Left ventricle myocardium inferior (tissue), 1 donor: ENCODE measurements at regions not wholly inside any gene's neighbourhood (a gene's known extent, or its start where the extent isn't known, plus 50 kb on each side); places are given as distances from the start of the nearest gene placed in this dataset.

Experiments
- DNase-seq: peaks from one replicate; pipeline ENCODE4 v3.0.0-alpha.2; 2020
- H3K27ac ChIP-seq: fragments of 200-600 bp; replicated peaks from 2 replicates; pipeline ENCODE4 v1.8.0; 2021
- H3K27me3 ChIP-seq: fragments of 200-600 bp; 2 replicates; pipeline ENCODE4 v1.8.0; 2021; ENCODE audit warnings: low read depth
- H3K36me3 ChIP-seq: fragments of 200-600 bp; 2 replicates; pipeline ENCODE4 v1.8.0; 2021
- H3K4me1 ChIP-seq: fragments of 200-600 bp; 2 replicates; pipeline ENCODE4 v1.8.0; 2021
- H3K4me3 ChIP-seq: fragments of 200-600 bp; 2 replicates; pipeline ENCODE4 v1.8.0; 2021; ENCODE audit warnings: mild to moderate bottlenecking, moderate library complexity
- H3K9me3 ChIP-seq: fragments of 200-600 bp; replicated peaks from 2 replicates; pipeline ENCODE4 v1.8.0; 2021
- intact Hi-C: fragments of 100-400 bp; cut with micrococcal nuclease; formaldehyde crosslinking; loops from one replicate; pipeline ENCODE4 v1.11.0; 2022
- TF ChIP-seq, protein P1 (sequence below): fragments of 200-600 bp; IDR thresholded peaks from 2 replicates; pipeline ENCODE4 v1.8.0; 2021; ENCODE audit warnings: antibody characterized with exemption, mild to moderate bottlenecking, borderline replicate concordance
- donor health status: DM: no; HTN: yes; CAD: no; lungs with severe emphysema.

- H3K9me3 ChIP-seq = no peaks in the 10 kb centered on the region
- TF ChIP-seq, protein P1, sequence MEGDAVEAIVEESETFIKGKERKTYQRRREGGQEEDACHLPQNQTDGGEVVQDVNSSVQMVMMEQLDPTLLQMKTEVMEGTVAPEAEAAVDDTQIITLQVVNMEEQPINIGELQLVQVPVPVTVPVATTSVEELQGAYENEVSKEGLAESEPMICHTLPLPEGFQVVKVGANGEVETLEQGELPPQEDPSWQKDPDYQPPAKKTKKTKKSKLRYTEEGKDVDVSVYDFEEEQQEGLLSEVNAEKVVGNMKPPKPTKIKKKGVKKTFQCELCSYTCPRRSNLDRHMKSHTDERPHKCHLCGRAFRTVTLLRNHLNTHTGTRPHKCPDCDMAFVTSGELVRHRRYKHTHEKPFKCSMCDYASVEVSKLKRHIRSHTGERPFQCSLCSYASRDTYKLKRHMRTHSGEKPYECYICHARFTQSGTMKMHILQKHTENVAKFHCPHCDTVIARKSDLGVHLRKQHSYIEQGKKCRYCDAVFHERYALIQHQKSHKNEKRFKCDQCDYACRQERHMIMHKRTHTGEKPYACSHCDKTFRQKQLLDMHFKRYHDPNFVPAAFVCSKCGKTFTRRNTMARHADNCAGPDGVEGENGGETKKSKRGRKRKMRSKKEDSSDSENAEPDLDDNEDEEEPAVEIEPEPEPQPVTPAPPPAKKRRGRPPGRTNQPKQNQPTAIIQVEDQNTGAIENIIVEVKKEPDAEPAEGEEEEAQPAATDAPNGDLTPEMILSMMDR = no peak
- no peaks in the 10 kb centered on the region for H3K36me3 ChIP-seq
- H3K4me3 ChIP-seq = no peak overlapping the region
- no peak overlapping the region for H3K27ac ChIP-seq
- intact Hi-C loops = no loop called here
- peaks cover 22% of the 10 kb centered on the region for H3K27me3 ChIP-seq
- no peak for DNase-seq
- H3K4me1 ChIP-seq = no peaks in the 10 kb centered on the region
These were observed 214.7 kb upstream of the CADM1 start for GRCh38 chr11:115718945-115719344.

GRCh38 chr11:115718106-115718505 lies 213.9 kb upstream of the CADM1 start:
- no peak for DNase-seq
- intact Hi-C loops = no loop called here
- TF ChIP-seq, protein P1 = no peak

GRCh38 chr11:115716601-115717529 lies 212.7 kb upstream of the CADM1 start:
- H3K4me3 ChIP-seq = peak overlapping the region; percentile 42
- no peak for DNase-seq
- intact Hi-C loops = no loop called here
- no peaks in the 10 kb centered on the region for H3K9me3 ChIP-seq
- TF ChIP-seq, protein P1 = no peak
- H3K27me3 ChIP-seq = peaks cover 22% of the 10 kb centered on the region
- no peaks in the 10 kb centered on the region for H3K4me1 ChIP-seq
- no peaks in the 10 kb centered on the region for H3K36me3 ChIP-seq
- no peak overlapping the region for H3K27ac ChIP-seq

More at GRCh38 chr11:115718106-115718505, 213.9 kb upstream of the CADM1 start:
- peaks cover 22% of the 10 kb centered on the region for H3K27me3 ChIP-seq
- no peak overlapping the region for H3K4me3 ChIP-seq
- H3K9me3 ChIP-seq = no peaks in the 10 kb centered on the region
- no peak overlapping the region for H3K27ac ChIP-seq
- H3K4me1 ChIP-seq = no peaks in the 10 kb centered on the region
- no peaks in the 10 kb centered on the region for H3K36me3 ChIP-seq

DNA sequence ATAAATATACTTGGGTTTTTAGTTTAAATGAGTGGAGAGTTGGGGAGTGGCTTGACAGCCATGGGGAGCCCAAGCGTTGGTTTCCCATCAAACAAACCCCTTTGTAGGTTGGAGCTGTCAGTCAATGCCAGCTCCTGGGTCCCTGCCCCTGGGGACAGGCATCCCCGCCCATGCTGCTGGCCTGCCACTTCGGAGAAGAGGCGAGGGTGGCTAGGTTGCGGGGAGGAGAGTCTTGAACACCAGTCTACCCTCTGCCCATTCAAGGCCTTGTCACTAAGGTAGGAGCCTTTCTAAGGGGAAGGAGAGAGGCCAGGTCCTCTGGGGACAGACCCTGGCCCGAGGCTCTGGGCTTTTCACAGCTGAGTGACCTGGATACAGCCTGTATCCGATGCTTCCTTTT lies 211.9 kb upstream of the CADM1 start:
- no peak overlapping the region for H3K27ac ChIP-seq
- TF ChIP-seq, protein P1 = no peak

GRCh38 chr11:115715251-115715770 lies 211.1 kb upstream of the CADM1 start:
- intact Hi-C loops = no loop called here
- Histone ChIP-seq H3K4me1 (no peaks in the 10 kb centered on the region), H3K27me3 (peaks cover 33% of the 10 kb centered on the region), H3K36me3 (no peaks in the 10 kb centered on the region), H3K9me3 (no peaks in the 10 kb centered on the region), H3K4me3 (no peak overlapping the region), H3K27ac (no peak overlapping the region)
- TF ChIP-seq, protein P1 = no peak
- DNase-seq = no peak

More for the DNA sequence above, 211.9 kb upstream of the CADM1 start:
- H3K36me3 ChIP-seq = no peaks in the 10 kb centered on the region
- no peak overlapping the region for H3K4me3 ChIP-seq
- no peaks in the 10 kb centered on the region for H3K9me3 ChIP-seq
- intact Hi-C loops = no loop called here
- H3K27me3 ChIP-seq = peaks cover 27% of the 10 kb centered on the region
- H3K4me1 ChIP-seq = no peaks in the 10 kb centered on the region
- DNase-seq = no peak
